HFF-Myc (cell line): ENCODE measurements at regions not wholly inside any gene's neighbourhood (a gene's known extent, or its start where the extent isn't known, plus 50 kb on each side); places are given as distances from the start of the nearest gene placed in this dataset.

Experiments used
- DNase-seq: peaks from one replicate; pipeline ENCODE4 v3.0.0-alpha.2; 2011; ENCODE audit warnings: low read depth; ENCODE audit errors: extremely low read depth
- H3K4me3 ChIP-seq: replicated peaks from 2 replicates; pipeline ENCODE4 v1.5.1; 2011; ENCODE audit warnings: low read depth, mild to moderate bottlenecking, control low read depth, low read length
- CTCF ChIP-seq: IDR thresholded peaks from 2 replicates; pipeline ENCODE4 v1.5.1; 2012; ENCODE audit warnings: mild to moderate bottlenecking, low read depth, low read length, control low read depth; ENCODE audit errors: missing control alignments

DNA sequence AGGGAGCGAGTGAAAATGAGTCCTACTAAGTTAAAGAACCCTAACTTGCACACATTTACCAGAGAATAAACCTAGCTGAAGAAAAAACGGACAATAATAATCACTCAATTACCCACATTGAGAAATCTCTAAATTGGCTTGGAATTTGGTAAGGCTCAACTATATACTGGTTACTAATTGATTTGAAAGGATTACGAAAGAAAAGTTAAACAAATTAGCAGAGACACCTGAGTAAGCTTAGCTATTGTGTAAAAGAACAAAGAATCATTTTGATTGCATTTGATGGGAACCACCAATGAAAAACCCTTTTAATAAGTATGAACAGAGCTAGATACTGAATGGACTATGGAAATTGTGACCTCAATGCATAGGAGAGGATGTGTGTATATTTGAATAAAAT is 118.6 kb upstream of the ADGRF1 start:
- no peak overlapping the region for H3K4me3 ChIP-seq
- TF ChIP-seq CTCF: no peak
- no peak for DNase-seq

DNA sequence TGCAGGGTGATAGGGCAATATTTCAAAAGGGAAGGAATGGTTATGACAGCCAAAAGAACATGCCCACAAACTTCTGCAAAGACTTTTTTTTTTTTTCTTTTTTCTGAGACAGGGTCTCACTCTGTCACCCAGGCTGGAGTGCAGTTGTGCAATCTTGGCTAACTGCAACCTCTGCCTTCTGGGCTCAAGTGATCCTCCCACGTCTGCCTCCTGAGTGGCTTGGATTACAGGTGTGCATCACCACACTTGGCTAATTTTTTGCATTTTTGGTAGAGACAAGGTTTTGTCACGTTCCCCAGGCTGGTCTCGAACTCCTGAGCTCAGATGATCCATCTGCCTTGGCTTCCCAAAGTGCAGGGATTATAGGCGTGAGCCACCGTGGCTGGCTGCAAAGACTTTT is 117.6 kb upstream of the ADGRF1 start:
- no peak for DNase-seq
- no peak overlapping the region for H3K4me3 ChIP-seq
- TF ChIP-seq CTCF: no peak

- peak; percentile 65 for DNase-seq
- H3K4me3 ChIP-seq: no peak overlapping the region
- TF ChIP-seq CTCF: no peak
These were observed 115.6 kb upstream of the ADGRF1 start for GRCh38 chr6:47157653-47158219.

GRCh38 chr6:47157063-47157462 is 114.9 kb upstream of the ADGRF1 start:
- DNase-seq: no peak
- no peak overlapping the region for H3K4me3 ChIP-seq
- no peak for TF ChIP-seq CTCF

GRCh38 chr6:47156196-47156595 is 114.1 kb upstream of the ADGRF1 start:
- no peak for TF ChIP-seq CTCF
- DNase-seq: no peak
- no peak overlapping the region for H3K4me3 ChIP-seq

DNA sequence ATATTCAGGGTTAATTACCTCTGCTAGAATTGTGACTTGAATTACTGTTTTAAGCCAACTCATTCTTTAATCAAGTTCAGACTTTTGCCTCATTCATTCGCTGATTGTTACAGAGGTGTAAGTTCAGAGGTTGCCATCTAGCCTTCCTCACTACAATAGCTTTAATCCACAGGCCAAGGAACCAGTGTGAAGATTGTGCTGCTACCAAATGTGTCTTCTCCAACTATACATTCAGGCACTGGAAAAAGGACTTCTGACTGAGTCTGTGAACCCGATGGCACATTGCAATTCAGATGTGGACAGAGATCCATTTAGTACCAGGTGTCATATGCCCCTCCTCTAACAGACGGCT is 111.2 kb upstream of the ADGRF1 start:
- no peak for TF ChIP-seq CTCF
- H3K4me3 ChIP-seq: no peak overlapping the region
- no peak for DNase-seq
